ENCODE measurements at regions not wholly inside any gene's neighbourhood (a gene's known extent, or its start where the extent isn't known, plus 50 kb on each side); places are given as distances from the start of the nearest gene placed in this dataset.

- DNase-seq (ENCODE audit: low read depth in 3 of 3) = no peak
Observed at GRCh38 chr22:22802339-22802970, 85.2 kb upstream of the IGLL5 start.

GRCh38 chr22:22803285-22803853, 84.2 kb upstream of the IGLL5 start:
- no peak for DNase-seq (ENCODE audit: low read depth in 3 of 3)

GRCh38 chr22:22810018-22810427, 77.6 kb upstream of the IGLL5 start:
- DNase-seq (ENCODE audit: low read depth in 3 of 3) = peak; percentile 37 to 63 (median 42)

- no peak for DNase-seq (ENCODE audit: low read depth in 3 of 3)
Observed at GRCh38 chr22:22810471-22810870, 77.1 kb upstream of the IGLL5 start.

- DNase-seq (ENCODE audit: low read depth in 3 of 3) = no peak
Observed at GRCh38 chr22:22811016-22812009, 76.3 kb upstream of the IGLL5 start.

- DNase-seq (ENCODE audit: low read depth in 3 of 3) = no peak
Observed at GRCh38 chr22:22812031-22812905, 75.3 kb upstream of the IGLL5 start.

GRCh38 chr22:22813126-22814075, 74.2 kb upstream of the IGLL5 start:
- no peak for DNase-seq (ENCODE audit: low read depth in 3 of 3)

GRCh38 chr22:22814666-22815396, 72.8 kb upstream of the IGLL5 start:
- no peak for DNase-seq (ENCODE audit: low read depth in 3 of 3)

GRCh38 chr22:22815397-22816170, 72.0 kb upstream of the IGLL5 start:
- no peak for DNase-seq (ENCODE audit: low read depth in 3 of 3)

GRCh38 chr22:22816171-22816514, 71.5 kb upstream of the IGLL5 start:
- DNase-seq (ENCODE audit: low read depth in 3 of 3) = no peak

- DNase-seq (ENCODE audit: low read depth in 3 of 3) = no peak
Observed at GRCh38 chr22:22816766-22817410, 70.7 kb upstream of the IGLL5 start.

GRCh38 chr22:22817468-22818201, 70.0 kb upstream of the IGLL5 start:
- DNase-seq (ENCODE audit: low read depth in 3 of 3) = no peak

GRCh38 chr22:22818202-22818538, 69.4 kb upstream of the IGLL5 start:
- no peak for DNase-seq (ENCODE audit: low read depth in 3 of 3)

- DNase-seq (ENCODE audit: low read depth in 3 of 3) = no peak
Observed at GRCh38 chr22:22818861-22819855, 68.5 kb upstream of the IGLL5 start.

- DNase-seq (ENCODE audit: low read depth in 3 of 3) = no peak
Observed at GRCh38 chr22:22820076-22820475, 67.5 kb upstream of the IGLL5 start.

- no peak for DNase-seq (ENCODE audit: low read depth in 3 of 3)
Observed at GRCh38 chr22:22820626-22821025, 67.0 kb upstream of the IGLL5 start.

GRCh38 chr22:22821340-22821739, 66.3 kb upstream of the IGLL5 start:
- no peak for DNase-seq (ENCODE audit: low read depth in 3 of 3)
